ENCODE measurements at regions not wholly inside any gene's neighbourhood (a gene's known extent, or its start where the extent isn't known, plus 50 kb on each side); places are given as distances from the start of the nearest gene placed in this dataset.

DNA sequence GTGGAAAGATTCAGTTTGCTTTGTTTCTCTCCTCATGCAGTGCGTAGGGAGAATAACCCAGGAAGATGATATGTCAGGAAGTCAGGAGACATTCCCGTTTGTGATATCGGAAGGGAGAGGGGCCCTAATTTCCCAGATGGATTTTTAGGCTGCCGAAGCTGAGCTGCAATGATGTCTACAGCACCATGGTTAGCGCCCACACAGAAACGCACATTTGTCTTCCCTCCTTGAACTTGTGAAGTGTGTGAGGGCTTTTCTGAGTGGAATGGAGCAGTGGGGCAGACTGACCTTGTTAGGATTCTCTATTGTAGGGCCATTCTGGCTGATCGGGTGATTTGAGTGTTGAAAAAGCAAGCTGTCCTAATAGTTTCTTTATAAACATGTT, 191.3 kb upstream of the ARG1 start:
- Histone ChIP-seq H2AFZ (peak overlapping the region; percentile 91), H3K4me2 (no peak overlapping the region), H3K27ac (ENCODE audit: low read depth) (no peak overlapping the region), H3K36me3 (ENCODE audit: insufficient read depth) (no peaks in the 10 kb centered on the region; the same call in 1 of the 2 replicates), H3K27me3 (ENCODE audit: insufficient read depth) (no peaks in the 10 kb centered on the region), H3F3A (replicated peaks; ENCODE audit: low read depth) (no peaks in the 10 kb centered on the region; the same call in 1 of the 2 replicates), H3K4me3 (no peak overlapping the region), H4K20me1 (replicated peaks; ENCODE audit: insufficient read depth) (no peaks in the 10 kb centered on the region), H3K4me1 (ENCODE audit: insufficient read depth) (peaks cover 27% of the 10 kb centered on the region), H3K9me2 (ENCODE audit: insufficient read depth) (peaks cover 7% of the 10 kb centered on the region), H3K79me2 (replicated peaks; ENCODE audit: insufficient read depth) (no peaks in the 10 kb centered on the region)
- Mint-ChIP-seq H3K9me3 (peaks cover 11% of the 10 kb centered on the region), H3K27me3 (ENCODE audit: insufficient read depth, low read depth, poor library complexity) (no peaks in the 10 kb centered on the region), H3K4me3 (no peak overlapping the region), H3K4me1 (peaks cover 20% of the 10 kb centered on the region), H3K36me3 (ENCODE audit: low read depth) (peaks cover 13% of the 10 kb centered on the region), H3K27ac (no peak overlapping the region)
- no peak for TF ChIP-seq POLR2AphosphoS5 (IDR thresholded peaks at IDR 0.05; ENCODE audit: low read depth)
- TF ChIP-seq ZNF331 (CRISPR knock-in tag; IDR thresholded peaks at IDR 0.05; ENCODE audit: low read depth), result no peak
- TF ChIP-seq, protein P1, sequence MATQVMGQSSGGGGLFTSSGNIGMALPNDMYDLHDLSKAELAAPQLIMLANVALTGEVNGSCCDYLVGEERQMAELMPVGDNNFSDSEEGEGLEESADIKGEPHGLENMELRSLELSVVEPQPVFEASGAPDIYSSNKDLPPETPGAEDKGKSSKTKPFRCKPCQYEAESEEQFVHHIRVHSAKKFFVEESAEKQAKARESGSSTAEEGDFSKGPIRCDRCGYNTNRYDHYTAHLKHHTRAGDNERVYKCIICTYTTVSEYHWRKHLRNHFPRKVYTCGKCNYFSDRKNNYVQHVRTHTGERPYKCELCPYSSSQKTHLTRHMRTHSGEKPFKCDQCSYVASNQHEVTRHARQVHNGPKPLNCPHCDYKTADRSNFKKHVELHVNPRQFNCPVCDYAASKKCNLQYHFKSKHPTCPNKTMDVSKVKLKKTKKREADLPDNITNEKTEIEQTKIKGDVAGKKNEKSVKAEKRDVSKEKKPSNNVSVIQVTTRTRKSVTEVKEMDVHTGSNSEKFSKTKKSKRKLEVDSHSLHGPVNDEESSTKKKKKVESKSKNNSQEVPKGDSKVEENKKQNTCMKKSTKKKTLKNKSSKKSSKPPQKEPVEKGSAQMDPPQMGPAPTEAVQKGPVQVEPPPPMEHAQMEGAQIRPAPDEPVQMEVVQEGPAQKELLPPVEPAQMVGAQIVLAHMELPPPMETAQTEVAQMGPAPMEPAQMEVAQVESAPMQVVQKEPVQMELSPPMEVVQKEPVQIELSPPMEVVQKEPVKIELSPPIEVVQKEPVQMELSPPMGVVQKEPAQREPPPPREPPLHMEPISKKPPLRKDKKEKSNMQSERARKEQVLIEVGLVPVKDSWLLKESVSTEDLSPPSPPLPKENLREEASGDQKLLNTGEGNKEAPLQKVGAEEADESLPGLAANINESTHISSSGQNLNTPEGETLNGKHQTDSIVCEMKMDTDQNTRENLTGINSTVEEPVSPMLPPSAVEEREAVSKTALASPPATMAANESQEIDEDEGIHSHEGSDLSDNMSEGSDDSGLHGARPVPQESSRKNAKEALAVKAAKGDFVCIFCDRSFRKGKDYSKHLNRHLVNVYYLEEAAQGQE (IDR thresholded peaks at IDR 0.05; ENCODE audit: unreplicated experiment), result peak; percentile 67
- no peak for TF ChIP-seq STAT1 (IDR thresholded peaks at IDR 0.05; ENCODE audit: unreplicated experiment)
- ATAC-seq (no peak), DNase-seq (ENCODE audit: low spot score) (no peak)

DNA sequence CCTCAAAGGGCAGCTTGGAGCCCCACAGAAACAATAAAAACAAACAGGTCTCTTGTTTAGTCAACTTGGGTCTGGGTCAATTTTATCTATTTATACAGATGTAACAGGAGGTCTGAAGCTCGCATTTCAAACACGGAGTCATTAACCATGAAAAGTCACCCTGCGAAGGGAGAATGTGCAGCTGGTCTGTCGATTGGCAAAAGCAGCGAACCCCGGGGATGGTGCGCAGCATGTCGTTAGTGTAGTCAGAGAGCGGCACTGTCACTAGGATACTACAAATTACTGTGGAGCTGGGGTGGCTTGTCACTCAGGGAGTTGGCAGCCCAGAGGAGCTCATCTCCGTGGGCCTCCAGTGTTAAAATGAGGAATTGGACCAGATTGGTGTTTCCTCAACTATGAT, 190.4 kb upstream of the ARG1 start:
- H3K4me1 Mint-ChIP-seq, result peaks cover 20% of the 10 kb centered on the region
- no peaks in the 10 kb centered on the region for H4K20me1 ChIP-seq (replicated peaks; ENCODE audit: insufficient read depth)
- H2AFZ ChIP-seq, result peak overlapping the region; percentile 91
- H3K27ac Mint-ChIP-seq, result no peak overlapping the region
- no peak overlapping the region for H3K4me3 ChIP-seq
- peaks cover 11% of the 10 kb centered on the region for H3K9me3 Mint-ChIP-seq
- H3K36me3 ChIP-seq (ENCODE audit: insufficient read depth), result no peaks in the 10 kb centered on the region; the same call in 1 of the 2 replicates
- peaks cover 7% of the 10 kb centered on the region for H3K9me2 ChIP-seq (ENCODE audit: insufficient read depth)
- H3F3A ChIP-seq (replicated peaks; ENCODE audit: low read depth), result no peaks in the 10 kb centered on the region; the same call in 1 of the 2 replicates
- no peaks in the 10 kb centered on the region for H3K79me2 ChIP-seq (replicated peaks; ENCODE audit: insufficient read depth)
- H3K27ac ChIP-seq (ENCODE audit: low read depth), result no peak overlapping the region
- ATAC-seq (no peak), DNase-seq (ENCODE audit: low spot score) (no peak)
- no peaks in the 10 kb centered on the region for H3K27me3 ChIP-seq (ENCODE audit: insufficient read depth)
- H3K36me3 Mint-ChIP-seq (ENCODE audit: low read depth), result peaks cover 13% of the 10 kb centered on the region
- H3K4me1 ChIP-seq (ENCODE audit: insufficient read depth), result peaks cover 27% of the 10 kb centered on the region
- no peak overlapping the region for H3K4me3 Mint-ChIP-seq
- peaks cover 2% of the 10 kb centered on the region for H3K27me3 Mint-ChIP-seq (ENCODE audit: insufficient read depth, low read depth, poor library complexity)
- H3K4me2 ChIP-seq, result no peak overlapping the region
- TF ChIP-seq CREB1 (CRISPR knock-in tag; IDR thresholded peaks at IDR 0.05; ENCODE audit: low read depth) (no peak), STAT1 (IDR thresholded peaks at IDR 0.05; ENCODE audit: unreplicated experiment) (no peak), ZNF331 (CRISPR knock-in tag; IDR thresholded peaks at IDR 0.05; ENCODE audit: low read depth) (no peak), EZH2 (IDR thresholded peaks at IDR 0.05; ENCODE audit: low read depth, unreplicated experiment) (no peak), NANOG (IDR thresholded peaks at IDR 0.05; ENCODE audit: borderline replicate concordance) (no peak), ZNF114 (CRISPR knock-in tag; IDR thresholded peaks at IDR 0.05) (no peak)
- TF ChIP-seq, protein P2, sequence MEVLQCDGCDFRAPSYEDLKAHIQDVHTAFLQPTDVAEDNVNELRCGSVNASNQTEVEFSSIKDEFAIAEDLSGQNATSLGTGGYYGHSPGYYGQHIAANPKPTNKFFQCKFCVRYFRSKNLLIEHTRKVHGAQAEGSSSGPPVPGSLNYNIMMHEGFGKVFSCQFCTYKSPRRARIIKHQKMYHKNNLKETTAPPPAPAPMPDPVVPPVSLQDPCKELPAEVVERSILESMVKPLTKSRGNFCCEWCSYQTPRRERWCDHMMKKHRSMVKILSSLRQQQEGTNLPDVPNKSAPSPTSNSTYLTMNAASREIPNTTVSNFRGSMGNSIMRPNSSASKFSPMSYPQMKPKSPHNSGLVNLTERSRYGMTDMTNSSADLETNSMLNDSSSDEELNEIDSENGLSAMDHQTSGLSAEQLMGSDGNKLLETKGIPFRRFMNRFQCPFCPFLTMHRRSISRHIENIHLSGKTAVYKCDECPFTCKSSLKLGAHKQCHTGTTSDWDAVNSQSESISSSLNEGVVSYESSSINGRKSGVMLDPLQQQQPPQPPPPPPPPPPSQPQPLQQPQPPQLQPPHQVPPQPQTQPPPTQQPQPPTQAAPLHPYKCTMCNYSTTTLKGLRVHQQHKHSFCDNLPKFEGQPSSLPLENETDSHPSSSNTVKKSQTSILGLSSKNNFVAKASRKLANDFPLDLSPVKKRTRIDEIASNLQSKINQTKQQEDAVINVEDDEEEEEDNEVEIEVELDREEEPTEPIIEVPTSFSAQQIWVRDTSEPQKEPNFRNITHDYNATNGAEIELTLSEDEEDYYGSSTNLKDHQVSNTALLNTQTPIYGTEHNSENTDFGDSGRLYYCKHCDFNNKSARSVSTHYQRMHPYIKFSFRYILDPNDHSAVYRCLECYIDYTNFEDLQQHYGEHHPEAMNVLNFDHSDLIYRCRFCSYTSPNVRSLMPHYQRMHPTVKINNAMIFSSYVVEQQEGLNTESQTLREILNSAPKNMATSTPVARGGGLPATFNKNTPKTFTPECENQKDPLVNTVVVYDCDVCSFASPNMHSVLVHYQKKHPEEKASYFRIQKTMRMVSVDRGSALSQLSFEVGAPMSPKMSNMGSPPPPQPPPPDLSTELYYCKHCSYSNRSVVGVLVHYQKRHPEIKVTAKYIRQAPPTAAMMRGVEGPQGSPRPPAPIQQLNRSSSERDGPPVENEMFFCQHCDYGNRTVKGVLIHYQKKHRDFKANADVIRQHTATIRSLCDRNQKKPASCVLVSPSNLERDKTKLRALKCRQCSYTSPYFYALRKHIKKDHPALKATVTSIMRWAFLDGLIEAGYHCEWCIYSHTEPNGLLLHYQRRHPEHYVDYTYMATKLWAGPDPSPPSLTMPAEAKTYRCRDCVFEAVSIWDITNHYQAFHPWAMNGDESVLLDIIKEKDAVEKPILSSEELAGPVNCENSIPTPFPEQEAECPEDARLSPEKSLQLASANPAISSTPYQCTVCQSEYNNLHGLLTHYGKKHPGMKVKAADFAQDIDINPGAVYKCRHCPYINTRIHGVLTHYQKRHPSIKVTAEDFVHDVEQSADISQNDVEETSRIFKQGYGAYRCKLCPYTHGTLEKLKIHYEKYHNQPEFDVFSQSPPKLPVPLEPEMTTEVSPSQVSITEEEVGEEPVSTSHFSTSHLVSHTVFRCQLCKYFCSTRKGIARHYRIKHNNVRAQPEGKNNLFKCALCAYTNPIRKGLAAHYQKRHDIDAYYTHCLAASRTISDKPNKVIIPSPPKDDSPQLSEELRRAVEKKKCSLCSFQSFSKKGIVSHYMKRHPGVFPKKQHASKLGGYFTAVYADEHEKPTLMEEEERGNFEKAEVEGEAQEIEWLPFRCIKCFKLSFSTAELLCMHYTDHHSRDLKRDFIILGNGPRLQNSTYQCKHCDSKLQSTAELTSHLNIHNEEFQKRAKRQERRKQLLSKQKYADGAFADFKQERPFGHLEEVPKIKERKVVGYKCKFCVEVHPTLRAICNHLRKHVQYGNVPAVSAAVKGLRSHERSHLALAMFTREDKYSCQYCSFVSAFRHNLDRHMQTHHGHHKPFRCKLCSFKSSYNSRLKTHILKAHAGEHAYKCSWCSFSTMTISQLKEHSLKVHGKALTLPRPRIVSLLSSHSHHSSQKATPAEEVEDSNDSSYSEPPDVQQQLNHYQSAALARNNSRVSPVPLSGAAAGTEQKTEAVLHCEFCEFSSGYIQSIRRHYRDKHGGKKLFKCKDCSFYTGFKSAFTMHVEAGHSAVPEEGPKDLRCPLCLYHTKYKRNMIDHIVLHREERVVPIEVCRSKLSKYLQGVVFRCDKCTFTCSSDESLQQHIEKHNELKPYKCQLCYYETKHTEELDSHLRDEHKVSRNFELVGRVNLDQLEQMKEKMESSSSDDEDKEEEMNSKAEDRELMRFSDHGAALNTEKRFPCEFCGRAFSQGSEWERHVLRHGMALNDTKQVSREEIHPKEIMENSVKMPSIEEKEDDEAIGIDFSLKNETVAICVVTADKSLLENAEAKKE (CRISPR knock-in tag; IDR thresholded peaks at IDR 0.05), result no peak
- TF ChIP-seq, protein P1 (IDR thresholded peaks at IDR 0.05; ENCODE audit: unreplicated experiment), result no peak

Data from GM23338 (cell line).